ENCODE measurements at regions not wholly inside any gene's neighbourhood (a gene's known extent, or its start where the extent isn't known, plus 50 kb on each side); places are given as distances from the start of the nearest gene placed in this dataset.
"Not testable (repeated sequence)": the region's sequence is repeated elsewhere in the genome, so short reads cannot be mapped to it uniquely, and the experiment has no call there.

DNA sequence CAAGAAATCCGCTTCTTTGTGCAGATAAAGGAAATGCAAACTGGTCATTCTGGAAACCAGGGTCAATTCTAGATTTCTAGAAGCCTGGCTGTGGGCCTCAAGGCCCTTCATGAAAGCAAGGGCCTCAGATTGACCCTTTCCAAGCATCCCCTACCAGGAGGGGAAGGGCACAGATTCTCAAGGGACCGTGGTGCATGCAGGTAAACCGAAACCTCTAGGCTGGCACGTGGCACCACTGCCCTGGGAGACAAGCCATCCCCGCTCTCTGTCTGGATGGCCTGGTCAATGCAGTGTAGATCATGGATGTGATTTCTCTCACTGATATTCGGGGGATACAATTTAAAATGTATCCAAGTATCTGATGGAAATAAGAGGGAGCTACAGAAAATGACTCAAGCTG lies 69.4 kb downstream of the TOMM20 start:
- no peak for DNase-seq

- DNase-seq = no peak
These were observed 69.9 kb downstream of the TOMM20 start for GRCh38 chr1:235058695-235059094.

- DNase-seq = no peak
These were observed 71.0 kb downstream of the TOMM20 start for GRCh38 chr1:235057385-235058306.

GRCh38 chr1:235056937-235057336 lies 71.7 kb downstream of the TOMM20 start:
- no peak for DNase-seq

DNA sequence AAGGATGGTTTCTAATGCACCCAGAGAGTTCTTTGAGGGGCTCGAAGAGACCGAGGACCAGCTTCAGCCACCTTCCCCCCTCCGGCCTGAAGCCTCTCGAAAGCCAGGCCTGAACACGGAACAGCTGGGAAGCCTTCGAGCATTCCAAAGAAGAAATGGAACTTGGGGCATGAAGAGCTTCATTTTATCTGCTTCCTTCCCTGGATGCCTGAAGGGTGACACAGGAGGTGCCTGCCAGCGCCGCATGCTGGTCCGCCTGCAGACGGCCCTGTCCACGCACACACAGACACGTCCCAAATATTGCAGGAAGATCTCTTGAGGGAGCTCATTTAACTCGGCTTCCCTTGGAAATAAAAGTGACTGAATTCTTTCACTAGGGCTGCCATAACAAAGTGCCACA lies 73.7 kb downstream of the TOMM20 start:
- DNase-seq = no peak

GRCh38 chr1:235054466-235054865 lies 74.2 kb downstream of the TOMM20 start:
- DNase-seq = no peak

GRCh38 chr1:235052067-235053008 lies 76.3 kb downstream of the TOMM20 start:
- no peak for DNase-seq

- peak in 1 of 2 experiments; percentile 45 for DNase-seq
These were observed 77.1 kb downstream of the TOMM20 start for GRCh38 chr1:235051521-235051920.

GRCh38 chr1:235050911-235051360 lies 77.7 kb downstream of the TOMM20 start:
- no peak for DNase-seq

- not testable (repeated sequence) for DNase-seq
These were observed 78.8 kb downstream of the TOMM20 start for GRCh38 chr1:235049716-235050378.

DNA sequence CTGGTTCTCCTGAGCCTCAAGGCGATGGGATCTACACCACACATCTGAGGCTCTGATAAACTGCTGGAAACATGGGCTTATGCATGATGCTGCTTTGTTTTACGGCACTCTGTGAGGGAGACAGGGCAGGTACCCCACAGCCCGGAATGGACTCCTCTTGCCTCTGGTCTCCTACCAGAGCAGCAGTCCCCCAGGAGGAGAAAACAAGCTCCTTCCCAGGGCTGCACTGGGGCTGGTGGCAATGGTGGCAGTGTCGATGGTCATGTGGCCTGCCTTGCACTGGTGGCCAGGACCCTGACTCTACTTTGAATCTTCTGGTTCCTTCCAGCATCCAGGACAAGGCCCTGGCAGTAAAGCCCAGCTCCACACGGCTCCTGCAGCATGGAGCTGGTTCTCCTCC lies 79.4 kb downstream of the TOMM20 start:
- DNase-seq = no peak

- no peak for DNase-seq
These were observed 81.2 kb downstream of the TOMM20 start for GRCh38 chr1:235047331-235047871.

GRCh38 chr1:235045921-235046601 lies 82.6 kb downstream of the TOMM20 start:
- DNase-seq = no peak

DNA sequence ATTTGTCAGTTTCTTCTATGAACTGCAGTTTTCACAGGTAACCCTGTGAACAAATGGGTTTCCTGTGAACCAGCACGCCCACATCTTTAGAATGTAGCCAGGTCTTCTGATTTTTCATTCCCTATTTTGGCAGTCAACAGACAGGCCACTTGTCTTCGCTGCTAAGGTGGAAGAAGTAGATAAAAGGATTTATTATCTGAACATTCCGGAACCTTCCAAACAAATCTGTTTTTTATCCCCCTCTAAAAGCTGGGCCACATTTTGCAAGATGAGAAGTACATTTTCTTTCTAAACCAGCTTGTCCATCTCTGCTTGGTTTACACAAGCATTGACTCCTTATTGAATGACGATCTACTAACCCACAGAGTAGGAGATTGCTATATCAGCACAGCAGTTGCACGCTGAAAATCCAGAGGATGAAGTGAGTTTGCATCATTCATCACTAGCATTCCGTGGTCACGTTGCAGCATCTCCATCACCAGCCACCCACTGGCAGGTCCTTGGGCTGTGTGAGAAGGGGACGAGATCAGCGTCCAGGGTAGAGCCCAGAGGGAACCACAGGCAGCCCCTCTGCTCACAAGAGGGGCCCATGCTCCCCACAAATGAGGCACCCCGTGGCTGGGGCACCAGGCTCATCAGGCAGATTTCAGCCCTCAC lies 83.5 kb downstream of the TOMM20 start:
- DNase-seq = no peak

GRCh38 chr1:235043234-235043633 lies 85.4 kb downstream of the TOMM20 start:
- no peak for DNase-seq

GRCh38 chr1:235038701-235039100 lies 89.9 kb downstream of the TOMM20 start:
- no peak for DNase-seq

GRCh38 chr1:235035928-235036327 lies 92.7 kb downstream of the TOMM20 start:
- no peak for DNase-seq

- DNase-seq = no peak
These were observed 97.6 kb downstream of the TOMM20 start for GRCh38 chr1:235030919-235031596.

DNA sequence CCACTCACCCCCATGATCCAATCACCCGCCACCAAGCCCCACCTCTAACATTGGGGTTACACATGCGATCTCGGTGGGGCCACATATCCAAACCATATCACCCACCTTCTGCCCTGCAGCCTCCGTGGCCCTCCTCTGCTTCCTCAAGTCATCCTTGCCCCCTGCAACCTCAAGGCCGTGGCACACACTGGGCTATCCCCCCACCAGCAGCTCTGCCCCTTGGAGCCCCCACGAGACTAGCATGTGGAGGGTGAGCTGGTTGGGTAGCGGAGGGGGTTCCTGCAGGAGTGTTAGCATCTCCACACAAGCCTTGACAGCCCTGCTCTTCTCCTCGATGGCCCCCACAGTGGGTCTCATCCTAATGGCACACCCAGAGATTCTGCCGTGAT lies 100.8 kb downstream of the TOMM20 start:
- DNase-seq = no peak

DNA sequence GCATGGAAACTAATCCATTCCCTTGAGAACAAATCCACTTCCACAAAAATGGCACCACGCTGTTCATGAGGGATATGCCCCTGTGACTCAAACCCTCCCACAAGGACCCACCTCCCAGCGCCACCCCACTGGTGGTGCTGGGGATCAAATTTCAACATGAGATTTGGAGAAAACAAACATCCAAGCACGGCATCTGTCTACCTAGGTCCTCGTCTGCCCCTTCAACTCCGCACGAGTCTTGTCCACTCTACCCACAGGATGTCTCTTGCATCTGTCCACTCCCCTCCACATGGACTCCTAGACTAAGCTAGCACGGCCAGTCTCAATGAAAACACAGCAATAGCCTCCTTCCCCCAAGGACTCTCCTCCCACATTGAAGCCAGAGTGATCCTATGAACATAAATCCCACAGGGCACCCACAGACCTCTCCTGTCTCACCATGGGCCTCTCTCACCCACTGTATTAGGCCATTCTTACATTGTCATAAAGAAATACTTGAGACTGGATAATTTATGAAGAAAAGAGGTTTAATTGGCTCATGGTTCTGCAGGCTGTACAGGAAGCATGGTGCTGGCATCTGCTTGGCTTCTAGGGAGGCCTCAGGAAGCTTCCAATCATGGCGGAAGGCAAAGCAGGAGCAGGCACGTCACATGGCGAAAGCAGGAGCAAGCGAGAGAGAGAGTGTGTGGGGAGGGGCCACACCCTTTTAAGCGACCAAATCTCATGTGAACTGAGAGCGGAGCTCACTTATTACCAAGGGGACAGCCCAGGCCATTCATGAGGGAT lies 101.4 kb downstream of the TOMM20 start:
- no peak for DNase-seq
